GM12892 (cell line): ENCODE measurements at regions not wholly inside any gene's neighbourhood (a gene's known extent, or its start where the extent isn't known, plus 50 kb on each side); places are given as distances from the start of the nearest gene placed in this dataset.

ENCODE experiments used
- POLR2A ChIP-seq: IDR thresholded peaks from 2 replicates; pipeline ENCODE4 v1.6.1; 2011; ENCODE audit warnings: low read depth, low read length, control low read depth
- POLR2AphosphoS5 ChIP-seq: IDR thresholded peaks from 2 replicates; pipeline ENCODE4 v1.6.1; 2011; ENCODE audit warnings: low read depth, low read length, control low read depth

- TF ChIP-seq POLR2A: no peak
- TF ChIP-seq POLR2AphosphoS5: no peak
Observed at GRCh38 chr20:23233341-23233740, 117.2 kb upstream of the NXT1 start.
